AG10803 (cell line): ENCODE measurements at regions not wholly inside any gene's neighbourhood (a gene's known extent, or its start where the extent isn't known, plus 50 kb on each side); places are given as distances from the start of the nearest gene placed in this dataset.

Source experiments
- DNase-seq: peaks from one replicate; pipeline ENCODE4 v3.0.0; 2010; ENCODE audit warnings: low read depth
- H3K4me3 ChIP-seq: 2 replicates; pipeline ENCODE4 v1.5.1; 2011; ENCODE audit warnings: mild to moderate bottlenecking, low read length, control low read depth
- TF ChIP-seq, protein P1 (sequence below): conservative IDR thresholded peaks from 2 replicates; pipeline ENCODE4 v1.5.1; 2011; ENCODE audit warnings: mild to moderate bottlenecking, low read length, control low read depth, inconsistent platforms

DNA sequence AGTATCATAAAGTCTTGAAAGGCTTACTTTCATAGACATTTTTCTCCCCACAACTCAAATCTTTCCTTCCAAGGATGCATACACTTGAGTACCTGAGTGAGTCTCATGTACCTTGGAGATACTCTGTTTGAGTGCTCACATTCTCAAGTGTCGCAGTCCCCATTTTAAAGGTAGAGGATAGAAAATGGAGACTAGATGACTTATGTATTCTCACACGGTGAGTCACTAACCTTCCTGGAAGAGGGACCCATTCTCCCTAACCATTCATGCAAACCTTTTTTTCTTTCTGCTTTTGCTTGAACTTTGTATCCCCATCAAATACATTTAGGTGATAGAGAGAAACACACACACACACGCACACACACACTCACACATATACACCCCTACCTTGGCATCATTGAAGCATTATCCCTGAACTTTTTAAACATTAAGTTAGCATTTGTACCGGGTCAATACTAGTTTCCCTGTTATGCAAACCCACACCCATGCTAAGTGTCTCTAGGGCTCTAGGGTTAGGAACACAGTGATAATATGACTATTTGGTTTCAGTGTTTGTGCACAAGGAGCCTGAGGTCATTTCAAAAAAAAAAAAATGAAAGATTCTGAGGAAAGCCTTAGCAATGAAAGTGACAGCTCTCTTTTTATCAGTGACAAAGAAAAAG, 236.2 kb downstream of the IKZF2 start:
- H3K4me3 ChIP-seq, result no peak overlapping the region
- DNase-seq, result no peak
- TF ChIP-seq, protein P1, sequence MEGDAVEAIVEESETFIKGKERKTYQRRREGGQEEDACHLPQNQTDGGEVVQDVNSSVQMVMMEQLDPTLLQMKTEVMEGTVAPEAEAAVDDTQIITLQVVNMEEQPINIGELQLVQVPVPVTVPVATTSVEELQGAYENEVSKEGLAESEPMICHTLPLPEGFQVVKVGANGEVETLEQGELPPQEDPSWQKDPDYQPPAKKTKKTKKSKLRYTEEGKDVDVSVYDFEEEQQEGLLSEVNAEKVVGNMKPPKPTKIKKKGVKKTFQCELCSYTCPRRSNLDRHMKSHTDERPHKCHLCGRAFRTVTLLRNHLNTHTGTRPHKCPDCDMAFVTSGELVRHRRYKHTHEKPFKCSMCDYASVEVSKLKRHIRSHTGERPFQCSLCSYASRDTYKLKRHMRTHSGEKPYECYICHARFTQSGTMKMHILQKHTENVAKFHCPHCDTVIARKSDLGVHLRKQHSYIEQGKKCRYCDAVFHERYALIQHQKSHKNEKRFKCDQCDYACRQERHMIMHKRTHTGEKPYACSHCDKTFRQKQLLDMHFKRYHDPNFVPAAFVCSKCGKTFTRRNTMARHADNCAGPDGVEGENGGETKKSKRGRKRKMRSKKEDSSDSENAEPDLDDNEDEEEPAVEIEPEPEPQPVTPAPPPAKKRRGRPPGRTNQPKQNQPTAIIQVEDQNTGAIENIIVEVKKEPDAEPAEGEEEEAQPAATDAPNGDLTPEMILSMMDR, result no peak

DNA sequence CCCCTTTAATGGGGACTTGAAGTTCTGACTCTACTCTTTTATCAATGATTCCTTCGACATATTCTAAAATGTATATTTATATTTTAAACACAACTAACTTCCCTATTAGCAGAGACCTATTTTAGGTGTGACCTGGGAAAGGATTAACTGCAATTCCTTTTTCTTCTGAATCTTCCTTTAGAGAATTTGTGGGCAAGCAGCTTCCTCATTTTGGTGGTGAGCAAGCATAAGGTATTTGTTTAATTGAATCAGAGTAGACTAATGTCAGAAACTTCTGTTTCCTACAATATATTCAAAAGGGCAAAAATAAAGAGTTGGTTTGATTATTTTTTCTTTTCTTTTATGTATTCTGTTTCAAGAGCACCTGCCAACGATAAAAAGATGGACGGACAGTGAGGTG, 237.0 kb downstream of the IKZF2 start:
- H3K4me3 ChIP-seq, result no peak overlapping the region

DNA sequence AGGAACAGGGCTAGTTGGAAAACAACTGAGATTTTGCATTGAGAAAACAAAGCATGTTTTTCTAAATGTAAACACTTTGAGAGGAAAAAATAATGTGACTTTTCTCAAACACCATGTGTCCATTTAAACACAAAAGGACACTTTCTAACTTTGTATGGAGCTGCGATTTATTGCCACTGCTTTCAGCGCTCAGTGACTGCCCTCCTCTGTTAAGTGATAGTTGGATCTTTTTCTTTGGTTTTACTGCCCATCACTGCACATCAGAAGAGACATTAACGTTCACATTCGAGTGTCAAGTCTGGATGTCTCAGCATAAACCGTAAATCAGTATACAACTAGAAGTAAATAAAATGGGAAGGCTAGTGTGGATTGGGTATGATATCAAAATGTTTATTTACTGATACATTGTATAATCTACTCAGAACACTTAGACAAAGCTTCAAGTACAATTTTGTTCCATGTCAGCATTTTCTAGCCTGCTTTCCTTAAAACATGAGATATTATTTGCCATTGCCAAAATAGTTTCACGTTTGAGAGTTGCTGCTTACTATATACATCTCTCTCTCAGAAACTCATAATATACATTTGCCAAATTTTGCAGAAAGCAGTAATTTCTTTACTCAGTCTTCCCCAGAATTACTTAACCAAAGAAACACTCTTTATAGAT, 237.6 kb downstream of the IKZF2 start:
- no peak for DNase-seq
- TF ChIP-seq, protein P1, result no peak
- no peak overlapping the region for H3K4me3 ChIP-seq

More for the DNA sequence above, 237.0 kb downstream of the IKZF2 start:
- TF ChIP-seq, protein P1, result no peak
- DNase-seq, result no peak

DNA sequence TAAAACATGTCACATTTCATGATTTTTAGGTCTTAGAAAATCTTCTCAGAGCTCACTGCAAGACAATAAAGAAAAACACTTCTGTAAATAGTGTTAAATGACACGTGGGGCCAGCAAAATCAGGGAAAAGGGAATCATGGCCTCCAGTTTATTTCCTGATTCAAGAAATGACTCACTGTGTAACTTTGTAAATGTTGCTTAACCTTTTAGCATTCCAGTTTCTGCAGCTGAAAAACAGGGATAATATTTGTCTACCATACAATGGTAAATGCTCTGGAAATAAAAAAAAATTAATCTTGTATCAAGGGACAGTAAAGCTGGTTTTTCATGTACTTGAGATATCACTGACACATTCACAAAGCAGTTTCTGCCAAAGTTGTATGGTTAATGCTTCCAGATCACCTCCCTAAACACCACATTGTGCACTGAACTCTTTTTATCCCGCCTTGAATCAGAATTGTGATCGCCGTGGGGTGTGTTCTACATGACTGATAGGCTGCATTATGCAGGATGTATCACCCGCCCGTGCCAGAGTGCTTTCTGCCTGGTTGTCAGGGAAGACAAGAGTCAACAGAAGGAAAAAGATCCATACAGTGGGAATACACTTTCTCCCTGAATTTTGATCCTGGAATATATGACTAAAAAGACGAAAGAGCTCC, 238.8 kb downstream of the IKZF2 start:
- TF ChIP-seq, protein P1, result no peak
- H3K4me3 ChIP-seq, result no peak overlapping the region
- DNase-seq, result peak; percentile 76

DNA sequence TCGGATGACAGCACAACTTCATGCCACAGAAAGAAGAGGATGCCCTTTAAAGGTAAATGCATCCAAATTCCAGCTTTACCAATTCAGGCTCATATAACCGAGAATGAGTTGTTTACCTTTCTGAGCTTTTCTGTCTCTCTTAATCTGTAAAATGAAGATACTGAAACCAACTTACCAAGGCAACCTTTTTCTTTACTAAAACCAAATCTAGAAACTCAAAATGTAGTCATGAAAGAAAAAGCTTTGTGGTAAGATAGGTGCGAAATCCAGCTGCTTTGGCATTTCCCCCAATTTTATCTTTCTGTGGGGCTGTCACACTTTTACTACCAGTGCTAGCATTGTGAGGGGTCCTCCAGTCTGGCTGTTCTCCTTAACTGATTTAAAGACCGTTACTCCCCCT, 240.4 kb downstream of the IKZF2 start:
- DNase-seq, result no peak
- TF ChIP-seq, protein P1, result no peak
- H3K4me3 ChIP-seq, result no peak overlapping the region

DNA sequence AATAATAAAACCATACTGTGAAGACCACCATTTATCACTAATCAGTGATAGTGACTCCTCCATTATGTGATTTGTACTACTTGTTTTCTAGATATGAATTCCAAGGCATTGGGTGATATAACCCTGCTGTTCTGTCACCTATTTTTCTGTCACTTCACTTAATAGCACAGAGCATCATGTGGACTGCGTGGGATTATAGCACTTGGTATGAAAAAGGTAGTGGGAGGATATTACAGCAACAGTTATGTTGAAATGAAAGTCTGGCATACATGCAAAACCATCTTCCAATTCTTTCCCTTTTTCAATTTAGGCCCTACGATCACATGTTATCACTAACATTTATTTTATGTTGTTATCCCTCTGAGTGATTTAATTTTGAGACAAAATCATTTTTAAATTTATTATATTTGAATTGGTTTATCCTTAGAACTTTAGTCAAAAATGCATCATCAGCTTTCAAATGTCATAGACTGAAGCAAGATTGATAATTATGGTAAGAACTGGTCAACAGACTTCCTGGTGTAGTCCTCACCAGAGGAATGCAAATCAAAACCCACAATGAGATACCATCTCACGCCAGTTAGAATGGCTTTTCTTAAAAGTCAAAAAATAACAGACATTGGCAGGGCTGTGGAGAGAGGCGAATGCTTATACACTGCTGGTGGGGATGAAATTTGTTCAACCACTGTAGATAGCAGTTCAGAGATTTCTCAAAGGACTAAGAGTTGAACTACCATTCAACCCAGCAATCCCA, 242.6 kb downstream of the IKZF2 start:
- TF ChIP-seq, protein P1, result no peak
- peak; percentile 68 for DNase-seq
- no peak overlapping the region for H3K4me3 ChIP-seq
